Activated B cell treated with CpG ODN at 0.5 μM for 24 hours (primary cell): ENCODE measurements at regions not wholly inside any gene's neighbourhood (a gene's known extent, or its start where the extent isn't known, plus 50 kb on each side); places are given as distances from the start of the nearest gene placed in this dataset.
"Not testable (repeated sequence)": the region's sequence is repeated elsewhere in the genome, so short reads cannot be mapped to it uniquely, and the experiment has no call there.

Experiments
- ATAC-seq: fragments of 200-7000 bp; cut with Tn5 transposase; one replicate; pipeline ENCODE4 v1.10.0; 2021; ENCODE audit warnings: low read depth, mild to moderate bottlenecking, moderate library complexity
- CTCF ChIA-PET: fragments of 350-600 bp; sonication (Branson Sonifier 250); formaldehyde crosslinking; loops from one replicate; lab custom pipeline; 2021; ENCODE audit warnings: antibody characterized with exemption; lab: Charles Lee
- POLR2A ChIA-PET: fragments of 350-600 bp; sonication (Branson Sonifier 250); formaldehyde crosslinking; loops from one replicate; lab custom pipeline; 2021; ENCODE audit warnings: antibody characterized with exemption; lab: Charles Lee
- DNase-seq: peaks from one replicate; pipeline ENCODE4 v3.0.0; 2022
- H3K27ac Mint-ChIP-seq: one replicate; pipeline ENCODE4 v1.8.0; 2020; ENCODE audit warnings: mixed read lengths
- H3K27me3 Mint-ChIP-seq: one replicate; pipeline ENCODE4 v1.8.0; 2021; ENCODE audit warnings: mixed read lengths
- H3K36me3 Mint-ChIP-seq: one replicate; pipeline ENCODE4 v1.8.0; 2021; ENCODE audit warnings: low read depth, mixed read lengths
- H3K4me1 Mint-ChIP-seq: one replicate; pipeline ENCODE4 v1.8.0; 2021; ENCODE audit warnings: mixed read lengths
- H3K4me3 Mint-ChIP-seq: one replicate; pipeline ENCODE4 v1.8.0; 2020; ENCODE audit warnings: mild to moderate bottlenecking, mixed read lengths
- H3K9me3 Mint-ChIP-seq: one replicate; pipeline ENCODE4 v1.8.0; 2020; ENCODE audit warnings: mixed read lengths
- CTCF ChIP-seq: fragments of 200-600 bp; IDR thresholded peaks from one replicate; pipeline ENCODE4 v1.8.0; 2022; ENCODE audit warnings: antibody characterized with exemption, mild to moderate bottlenecking
- intact Hi-C: fragments of 100-400 bp; cut with micrococcal nuclease; formaldehyde crosslinking; loops from one replicate; pipeline ENCODE4 v1.15.1; 2024

DNA sequence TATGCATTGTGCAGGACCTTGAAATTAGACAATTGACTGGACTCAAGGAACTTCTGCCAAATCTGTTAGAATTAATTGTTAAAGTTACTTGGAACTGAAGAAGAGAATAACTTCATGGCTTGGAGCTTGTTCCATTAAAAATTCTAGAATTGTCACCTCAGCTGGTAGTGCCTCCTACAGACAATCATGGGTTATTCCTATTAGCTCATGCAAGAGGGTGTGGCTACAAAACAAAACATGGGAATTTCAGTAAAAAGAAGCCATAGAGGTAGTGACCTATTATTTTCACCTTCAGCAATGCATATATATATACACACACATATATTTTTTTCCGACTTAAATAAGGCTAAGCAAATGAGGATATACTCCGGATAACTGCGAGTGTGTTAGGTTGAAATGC lies 181.9 kb upstream of the DTNA start:
- Mint-ChIP-seq H3K9me3 (no peaks in the 10 kb centered on the region), H3K4me3 (no peak overlapping the region), H3K27ac (no peak overlapping the region), H3K4me1 (no peaks in the 10 kb centered on the region), H3K27me3 (no peaks in the 10 kb centered on the region), H3K36me3 (no peaks in the 10 kb centered on the region)
- DNase-seq (no peak), ATAC-seq (no peak)
- ChIA-PET POLR2A (no interaction called here), CTCF (no interaction called here)
- no peak for TF ChIP-seq CTCF
- intact Hi-C loops: no loop called here

- H3K9me3 Mint-ChIP-seq: no peaks in the 10 kb centered on the region
- no peaks in the 10 kb centered on the region for H3K27me3 Mint-ChIP-seq
- H3K4me3 Mint-ChIP-seq: no peak overlapping the region
- ChIA-PET CTCF (no interaction called here), POLR2A (no interaction called here)
- H3K36me3 Mint-ChIP-seq: no peaks in the 10 kb centered on the region
- ATAC-seq: no peak
- no peak for TF ChIP-seq CTCF
- no peak overlapping the region for H3K27ac Mint-ChIP-seq
- intact Hi-C loops: no loop called here
- DNase-seq: no peak
- H3K4me1 Mint-ChIP-seq: no peaks in the 10 kb centered on the region
Observed at GRCh38 chr18:34529358-34530335, 180.5 kb upstream of the DTNA start.

DNA sequence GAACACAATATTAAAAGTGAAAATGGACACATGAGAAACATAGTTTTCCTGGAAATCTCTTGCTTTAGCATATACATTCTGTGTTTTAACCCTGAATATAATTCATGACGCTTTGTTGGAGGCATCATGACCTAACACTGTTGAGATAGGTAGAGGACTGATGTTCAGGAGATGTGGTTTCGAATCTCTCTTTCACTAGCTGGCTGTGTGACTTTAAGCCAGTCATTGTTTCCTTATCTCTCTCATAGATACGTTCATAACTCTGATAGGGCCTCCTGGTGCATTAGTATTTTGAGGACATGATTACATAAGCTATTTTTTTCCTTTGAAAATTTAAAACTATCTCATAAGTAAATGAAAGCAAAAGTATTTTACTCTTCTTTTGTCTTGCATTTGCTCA lies 179.0 kb upstream of the DTNA start:
- intact Hi-C loops: no loop called here
- no peaks in the 10 kb centered on the region for H3K36me3 Mint-ChIP-seq

GRCh38 chr18:34534642-34535041 lies 175.5 kb upstream of the DTNA start:
- H3K36me3 Mint-ChIP-seq, H3K9me3 Mint-ChIP-seq, ATAC-seq, H3K4me3 Mint-ChIP-seq, POLR2A ChIA-PET, DNase-seq, intact Hi-C loops, H3K4me1 Mint-ChIP-seq, H3K27ac Mint-ChIP-seq, CTCF ChIA-PET, H3K27me3 Mint-ChIP-seq: not testable (repeated sequence)

More for the DNA sequence above, 179.0 kb upstream of the DTNA start:
- DNase-seq (no peak), ATAC-seq (no peak)
- Mint-ChIP-seq H3K27ac (no peak overlapping the region), H3K4me1 (no peaks in the 10 kb centered on the region), H3K4me3 (no peak overlapping the region), H3K9me3 (no peaks in the 10 kb centered on the region), H3K27me3 (no peaks in the 10 kb centered on the region)
- ChIA-PET POLR2A (no interaction called here), CTCF (no interaction called here)
- no peak for TF ChIP-seq CTCF

- ChIA-PET CTCF (no interaction called here), POLR2A (no interaction called here)
- no peak for ATAC-seq
- Mint-ChIP-seq H3K9me3 (no peaks in the 10 kb centered on the region), H3K36me3 (no peaks in the 10 kb centered on the region), H3K27ac (no peak overlapping the region), H3K4me1 (no peaks in the 10 kb centered on the region), H3K27me3 (no peaks in the 10 kb centered on the region), H3K4me3 (no peak overlapping the region)
- no peak for TF ChIP-seq CTCF
- DNase-seq: no peak
- intact Hi-C loops: no loop called here
Observed at GRCh38 chr18:34540897-34541296, 169.2 kb upstream of the DTNA start.
